Nephron (organoid): ENCODE measurements at regions not wholly inside any gene's neighbourhood (a gene's known extent, or its start where the extent isn't known, plus 50 kb on each side); places are given as distances from the start of the nearest gene placed in this dataset.
A peak's percentile ranks its signal among the peaks of the same experiment; 100 is the strongest.

Experiments
- H3K27ac Mint-ChIP-seq, 3 experiments: 2 replicates each; pipeline ENCODE4 v1.8.0; 2020; ENCODE audit warnings: mixed read lengths in 3 of 3, mild to moderate bottlenecking in 2 of 3, moderate library complexity in 1 of 3
- H3K27me3 Mint-ChIP-seq: 2 replicates; pipeline ENCODE4 v1.8.0; 2021; ENCODE audit warnings: low read depth, mild to moderate bottlenecking, moderate library complexity, mixed read lengths
- H3K36me3 Mint-ChIP-seq: 2 replicates; pipeline ENCODE4 v1.8.0; 2020; ENCODE audit warnings: low read depth, mixed read lengths
- H3K4me1 Mint-ChIP-seq: 2 replicates; pipeline ENCODE4 v1.8.0; 2020; ENCODE audit warnings: mixed read lengths
- H3K4me3 Mint-ChIP-seq, 3 experiments: 2 replicates each; pipeline ENCODE4 v1.8.0; 2020; ENCODE audit warnings: mild to moderate bottlenecking in 3 of 3, mixed read lengths in 3 of 3, moderate library complexity in 2 of 3
- H3K9me3 Mint-ChIP-seq: 2 replicates; pipeline ENCODE4 v1.8.0; 2020; ENCODE audit warnings: mixed read lengths
- TF ChIP-seq, protein P1 (sequence below), 3 experiments: fragments of 200-600 bp; sonication (generic); IDR thresholded peaks; one replicate each; pipeline ENCODE4 v1.5.0; 2021; ENCODE audit warnings: antibody characterized with exemption in 3 of 3; ENCODE audit not compliant: unreplicated experiment in 3 of 3

GRCh38 chr4:138404251-138404650 is 162.1 kb upstream of the SLC7A11 start:
- no peak overlapping the region for H3K4me3 Mint-ChIP-seq
- H3K27me3 Mint-ChIP-seq = no peaks in the 10 kb centered on the region
- no peaks in the 10 kb centered on the region for H3K9me3 Mint-ChIP-seq

GRCh38 chr4:138401334-138401733 is 159.2 kb upstream of the SLC7A11 start:
- H3K27me3 Mint-ChIP-seq = no peaks in the 10 kb centered on the region
- peak overlapping the region; percentile 78 to 83 (median 79) for H3K27ac Mint-ChIP-seq
- no peaks in the 10 kb centered on the region for H3K36me3 Mint-ChIP-seq
- TF ChIP-seq, protein P1, sequence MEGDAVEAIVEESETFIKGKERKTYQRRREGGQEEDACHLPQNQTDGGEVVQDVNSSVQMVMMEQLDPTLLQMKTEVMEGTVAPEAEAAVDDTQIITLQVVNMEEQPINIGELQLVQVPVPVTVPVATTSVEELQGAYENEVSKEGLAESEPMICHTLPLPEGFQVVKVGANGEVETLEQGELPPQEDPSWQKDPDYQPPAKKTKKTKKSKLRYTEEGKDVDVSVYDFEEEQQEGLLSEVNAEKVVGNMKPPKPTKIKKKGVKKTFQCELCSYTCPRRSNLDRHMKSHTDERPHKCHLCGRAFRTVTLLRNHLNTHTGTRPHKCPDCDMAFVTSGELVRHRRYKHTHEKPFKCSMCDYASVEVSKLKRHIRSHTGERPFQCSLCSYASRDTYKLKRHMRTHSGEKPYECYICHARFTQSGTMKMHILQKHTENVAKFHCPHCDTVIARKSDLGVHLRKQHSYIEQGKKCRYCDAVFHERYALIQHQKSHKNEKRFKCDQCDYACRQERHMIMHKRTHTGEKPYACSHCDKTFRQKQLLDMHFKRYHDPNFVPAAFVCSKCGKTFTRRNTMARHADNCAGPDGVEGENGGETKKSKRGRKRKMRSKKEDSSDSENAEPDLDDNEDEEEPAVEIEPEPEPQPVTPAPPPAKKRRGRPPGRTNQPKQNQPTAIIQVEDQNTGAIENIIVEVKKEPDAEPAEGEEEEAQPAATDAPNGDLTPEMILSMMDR (IDR thresholded peaks at IDR 0.05; ENCODE audit: unreplicated experiment in 3 of 3) = no peak
- no peaks in the 10 kb centered on the region for H3K9me3 Mint-ChIP-seq
- H3K4me1 Mint-ChIP-seq = peaks cover 32% of the 10 kb centered on the region
- H3K4me3 Mint-ChIP-seq = no peak overlapping the region

More at GRCh38 chr4:138404251-138404650, 162.1 kb upstream of the SLC7A11 start:
- Mint-ChIP-seq H3K27ac (peak overlapping the region in 1 of 3 experiments; percentile 32), H3K36me3 (no peaks in the 10 kb centered on the region), H3K4me1 (peaks cover 41% of the 10 kb centered on the region)
- TF ChIP-seq, protein P1 (IDR thresholded peaks at IDR 0.05; ENCODE audit: unreplicated experiment in 3 of 3) = no peak

DNA sequence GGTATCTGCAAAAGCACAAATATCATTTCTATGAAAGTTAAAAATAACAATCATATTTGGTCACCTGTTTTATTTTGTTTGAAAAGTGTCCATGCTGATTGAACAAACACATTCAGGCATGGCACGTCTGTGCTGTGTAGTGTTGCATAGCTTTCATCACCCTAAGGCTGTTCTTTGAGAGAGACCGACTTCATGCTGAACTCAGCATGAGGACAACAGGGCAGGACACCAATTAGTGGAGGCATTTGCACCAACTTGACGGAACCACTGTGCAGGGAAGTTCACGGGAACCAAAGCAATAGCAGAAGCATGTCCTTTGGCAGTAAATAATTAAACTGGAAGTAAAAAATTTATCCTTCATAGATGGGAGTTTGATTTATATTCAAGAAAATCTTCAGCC is 158.4 kb upstream of the SLC7A11 start:
- TF ChIP-seq, protein P1 (IDR thresholded peaks at IDR 0.05; ENCODE audit: unreplicated experiment in 3 of 3) = no peak
- Mint-ChIP-seq H3K4me1 (peaks cover 28% of the 10 kb centered on the region), H3K4me3 (no peak overlapping the region), H3K27ac (peak overlapping the region; percentile 78 to 83 (median 79)), H3K27me3 (no peaks in the 10 kb centered on the region), H3K36me3 (no peaks in the 10 kb centered on the region), H3K9me3 (no peaks in the 10 kb centered on the region)

DNA sequence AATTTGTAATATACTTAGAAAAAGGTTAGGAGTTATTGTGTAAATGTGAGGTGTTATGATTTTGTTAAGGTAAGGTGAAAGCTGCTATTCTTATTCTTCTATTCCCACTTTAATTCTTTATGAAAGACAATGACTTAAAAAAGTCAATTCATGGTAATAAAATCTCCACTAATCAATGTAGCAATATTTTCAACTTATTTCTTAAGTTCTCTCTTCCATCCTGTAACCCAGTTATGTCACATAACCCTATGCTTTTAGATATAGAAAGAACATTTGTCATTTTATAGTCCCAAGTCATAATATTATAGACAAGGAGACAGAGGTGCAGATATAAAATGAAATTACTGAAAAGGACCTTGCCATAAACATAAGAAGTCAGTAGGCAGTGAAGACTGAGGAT is 157.9 kb upstream of the SLC7A11 start:
- Mint-ChIP-seq H3K9me3 (no peaks in the 10 kb centered on the region), H3K27ac (peak overlapping the region in 2 of 3 experiments; percentile 78 to 79), H3K36me3 (no peaks in the 10 kb centered on the region), H3K4me3 (no peak overlapping the region), H3K27me3 (no peaks in the 10 kb centered on the region), H3K4me1 (peaks cover 28% of the 10 kb centered on the region)
- TF ChIP-seq, protein P1 (IDR thresholded peaks at IDR 0.05; ENCODE audit: unreplicated experiment in 3 of 3) = no peak

- H3K27me3 Mint-ChIP-seq = no peaks in the 10 kb centered on the region
- peaks cover 32% of the 10 kb centered on the region for H3K4me1 Mint-ChIP-seq
- TF ChIP-seq, protein P1 (IDR thresholded peaks at IDR 0.05; ENCODE audit: unreplicated experiment in 3 of 3) = no peak
Observed at GRCh38 chr4:138399081-138399480, 156.9 kb upstream of the SLC7A11 start.

GRCh38 chr4:138398322-138398721 is 156.2 kb upstream of the SLC7A11 start:
- TF ChIP-seq, protein P1 (IDR thresholded peaks at IDR 0.05; ENCODE audit: unreplicated experiment in 3 of 3) = no peak
- Mint-ChIP-seq H3K4me3 (no peak overlapping the region), H3K4me1 (peaks cover 32% of the 10 kb centered on the region), H3K36me3 (no peaks in the 10 kb centered on the region), H3K27ac (peak overlapping the region in 2 of 3 experiments; percentile 16 to 24), H3K27me3 (no peaks in the 10 kb centered on the region), H3K9me3 (no peaks in the 10 kb centered on the region)

More at GRCh38 chr4:138399081-138399480, 156.9 kb upstream of the SLC7A11 start:
- Mint-ChIP-seq H3K27ac (no peak overlapping the region), H3K4me3 (no peak overlapping the region), H3K36me3 (no peaks in the 10 kb centered on the region), H3K9me3 (no peaks in the 10 kb centered on the region)
